ENCODE measurements at regions not wholly inside any gene's neighbourhood (a gene's known extent, or its start where the extent isn't known, plus 50 kb on each side); places are given as distances from the start of the nearest gene placed in this dataset.

DNA sequence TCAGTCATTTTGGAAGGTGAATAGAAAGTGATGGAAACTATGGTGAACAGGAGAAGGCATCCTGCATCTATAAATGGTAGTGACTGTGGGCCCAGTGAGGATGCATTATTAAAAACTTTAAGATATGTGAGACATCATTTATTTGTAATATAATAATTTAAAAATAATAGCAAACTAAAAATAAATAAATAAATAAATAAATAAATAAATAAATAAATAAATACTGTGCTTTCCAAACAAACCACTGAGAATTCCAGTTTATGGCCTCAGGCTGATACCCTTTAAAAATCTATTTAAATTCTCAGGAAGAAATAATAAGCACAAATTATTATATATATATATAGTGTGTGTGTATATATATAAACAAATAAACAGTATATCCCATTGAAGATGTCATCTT, 248.0 kb upstream of the DCAF8L1 start:
- TF ChIP-seq, protein P1, sequence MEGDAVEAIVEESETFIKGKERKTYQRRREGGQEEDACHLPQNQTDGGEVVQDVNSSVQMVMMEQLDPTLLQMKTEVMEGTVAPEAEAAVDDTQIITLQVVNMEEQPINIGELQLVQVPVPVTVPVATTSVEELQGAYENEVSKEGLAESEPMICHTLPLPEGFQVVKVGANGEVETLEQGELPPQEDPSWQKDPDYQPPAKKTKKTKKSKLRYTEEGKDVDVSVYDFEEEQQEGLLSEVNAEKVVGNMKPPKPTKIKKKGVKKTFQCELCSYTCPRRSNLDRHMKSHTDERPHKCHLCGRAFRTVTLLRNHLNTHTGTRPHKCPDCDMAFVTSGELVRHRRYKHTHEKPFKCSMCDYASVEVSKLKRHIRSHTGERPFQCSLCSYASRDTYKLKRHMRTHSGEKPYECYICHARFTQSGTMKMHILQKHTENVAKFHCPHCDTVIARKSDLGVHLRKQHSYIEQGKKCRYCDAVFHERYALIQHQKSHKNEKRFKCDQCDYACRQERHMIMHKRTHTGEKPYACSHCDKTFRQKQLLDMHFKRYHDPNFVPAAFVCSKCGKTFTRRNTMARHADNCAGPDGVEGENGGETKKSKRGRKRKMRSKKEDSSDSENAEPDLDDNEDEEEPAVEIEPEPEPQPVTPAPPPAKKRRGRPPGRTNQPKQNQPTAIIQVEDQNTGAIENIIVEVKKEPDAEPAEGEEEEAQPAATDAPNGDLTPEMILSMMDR (IDR thresholded peaks at IDR 0.05) = no peak
- TF ChIP-seq FOXJ3 (CRISPR knock-in tag; IDR thresholded peaks at IDR 0.05; ENCODE audit: borderline replicate concordance) (no peak), NFE2L1 (CRISPR knock-in tag; IDR thresholded peaks at IDR 0.05) (no peak), NFATC4 (CRISPR knock-in tag; IDR thresholded peaks at IDR 0.05) (no peak), RELA (CRISPR knock-in tag; IDR thresholded peaks at IDR 0.05; ENCODE audit: borderline replicate concordance) (no peak), NR1H2 (CRISPR knock-in tag; IDR thresholded peaks at IDR 0.05) (no peak)
- TF ChIP-seq, protein P2, sequence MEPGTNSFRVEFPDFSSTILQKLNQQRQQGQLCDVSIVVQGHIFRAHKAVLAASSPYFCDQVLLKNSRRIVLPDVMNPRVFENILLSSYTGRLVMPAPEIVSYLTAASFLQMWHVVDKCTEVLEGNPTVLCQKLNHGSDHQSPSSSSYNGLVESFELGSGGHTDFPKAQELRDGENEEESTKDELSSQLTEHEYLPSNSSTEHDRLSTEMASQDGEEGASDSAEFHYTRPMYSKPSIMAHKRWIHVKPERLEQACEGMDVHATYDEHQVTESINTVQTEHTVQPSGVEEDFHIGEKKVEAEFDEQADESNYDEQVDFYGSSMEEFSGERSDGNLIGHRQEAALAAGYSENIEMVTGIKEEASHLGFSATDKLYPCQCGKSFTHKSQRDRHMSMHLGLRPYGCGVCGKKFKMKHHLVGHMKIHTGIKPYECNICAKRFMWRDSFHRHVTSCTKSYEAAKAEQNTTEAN (CRISPR knock-in tag; IDR thresholded peaks at IDR 0.05) = no peak
- TF ChIP-seq, protein P3, sequence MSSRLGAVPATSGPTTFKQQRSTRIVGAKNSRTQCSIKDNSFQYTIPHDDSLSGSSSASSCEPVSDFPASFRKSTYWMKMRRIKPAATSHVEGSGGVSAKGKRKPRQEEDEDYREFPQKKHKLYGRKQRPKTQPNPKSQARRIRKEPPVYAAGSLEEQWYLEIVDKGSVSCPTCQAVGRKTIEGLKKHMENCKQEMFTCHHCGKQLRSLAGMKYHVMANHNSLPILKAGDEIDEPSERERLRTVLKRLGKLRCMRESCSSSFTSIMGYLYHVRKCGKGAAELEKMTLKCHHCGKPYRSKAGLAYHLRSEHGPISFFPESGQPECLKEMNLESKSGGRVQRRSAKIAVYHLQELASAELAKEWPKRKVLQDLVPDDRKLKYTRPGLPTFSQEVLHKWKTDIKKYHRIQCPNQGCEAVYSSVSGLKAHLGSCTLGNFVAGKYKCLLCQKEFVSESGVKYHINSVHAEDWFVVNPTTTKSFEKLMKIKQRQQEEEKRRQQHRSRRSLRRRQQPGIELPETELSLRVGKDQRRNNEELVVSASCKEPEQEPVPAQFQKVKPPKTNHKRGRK (CRISPR knock-in tag; IDR thresholded peaks at IDR 0.05; ENCODE audit: borderline replicate concordance) = no peak
